Jurkat, Clone E6-1 (cell line): ENCODE measurements at regions not wholly inside any gene's neighbourhood (a gene's known extent, or its start where the extent isn't known, plus 50 kb on each side); places are given as distances from the start of the nearest gene placed in this dataset.
"Not testable (repeated sequence)": the region's sequence is repeated elsewhere in the genome, so short reads cannot be mapped to it uniquely, and the experiment has no call there.

ENCODE experiments used
- DNase-seq: peaks from one replicate; pipeline ENCODE4 v3.0.0-alpha.2; 2011; ENCODE audit warnings: low read depth, low spot score
- H3K4me3 ChIP-seq: 2 replicates; pipeline ENCODE4 v1.5.1; 2011; ENCODE audit warnings: mild to moderate bottlenecking, low read length, control low read depth, moderate library complexity

DNA sequence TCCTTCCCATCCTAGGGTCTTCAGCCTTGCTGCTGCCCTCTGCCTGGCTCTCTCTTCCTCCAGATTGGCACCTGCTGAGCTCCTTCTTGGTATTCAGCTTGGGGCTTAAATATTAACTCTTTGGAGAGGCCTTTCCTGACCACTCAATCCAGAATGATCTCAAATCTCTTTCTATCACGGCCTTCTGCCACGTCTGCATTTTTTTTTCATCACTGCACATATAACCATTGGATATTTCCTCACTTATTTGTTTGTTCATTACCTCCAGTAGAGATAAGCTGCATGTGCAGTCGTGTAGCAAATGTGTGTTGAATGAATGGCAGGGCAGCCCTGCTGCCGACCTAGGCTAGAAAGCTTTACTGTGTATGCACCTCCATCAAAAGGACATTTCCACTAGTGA is 51.6 kb upstream of the MPP7 start:
- DNase-seq, result no peak
- H3K4me3 ChIP-seq, result no peak overlapping the region

DNA sequence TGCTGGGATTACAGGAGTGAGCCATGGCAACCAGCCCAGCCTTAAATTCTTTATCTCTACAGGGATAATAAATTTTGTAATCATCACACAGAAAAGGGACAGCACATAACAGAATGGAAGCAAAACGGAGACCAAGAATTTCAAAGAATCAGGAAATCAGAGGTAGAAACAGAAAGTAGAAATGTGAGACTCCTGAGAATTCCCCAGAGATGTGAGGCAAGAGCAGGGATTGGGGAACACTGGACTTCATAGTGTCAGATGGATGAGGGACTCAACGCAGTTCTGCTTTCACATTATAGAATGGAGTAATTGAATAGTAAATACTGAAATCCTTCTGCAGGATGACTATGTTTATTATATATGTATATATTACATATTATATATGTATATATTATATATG is 52.5 kb upstream of the MPP7 start:
- DNase-seq, result no peak
- no peak overlapping the region for H3K4me3 ChIP-seq

DNA sequence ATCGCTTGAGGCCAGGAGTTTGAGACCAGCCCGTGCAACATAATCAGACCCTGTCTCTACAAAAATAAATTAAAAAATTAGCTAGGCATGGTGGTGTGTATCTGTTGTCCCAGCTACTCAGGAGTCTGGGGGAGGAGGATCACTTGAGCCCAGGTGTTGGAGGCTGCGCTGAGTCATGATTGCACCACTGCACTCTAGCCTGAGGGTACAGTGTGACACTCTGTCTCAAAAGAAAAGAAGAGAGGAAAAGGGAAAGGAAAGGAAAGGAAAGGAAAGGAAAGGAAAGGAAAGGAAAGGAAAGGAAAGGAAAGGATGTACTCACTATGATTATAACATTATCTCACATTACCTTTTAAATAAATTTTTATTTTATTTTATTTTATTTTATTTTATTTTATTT is 56.5 kb upstream of the MPP7 start:
- no peak overlapping the region for H3K4me3 ChIP-seq
- no peak for DNase-seq

DNA sequence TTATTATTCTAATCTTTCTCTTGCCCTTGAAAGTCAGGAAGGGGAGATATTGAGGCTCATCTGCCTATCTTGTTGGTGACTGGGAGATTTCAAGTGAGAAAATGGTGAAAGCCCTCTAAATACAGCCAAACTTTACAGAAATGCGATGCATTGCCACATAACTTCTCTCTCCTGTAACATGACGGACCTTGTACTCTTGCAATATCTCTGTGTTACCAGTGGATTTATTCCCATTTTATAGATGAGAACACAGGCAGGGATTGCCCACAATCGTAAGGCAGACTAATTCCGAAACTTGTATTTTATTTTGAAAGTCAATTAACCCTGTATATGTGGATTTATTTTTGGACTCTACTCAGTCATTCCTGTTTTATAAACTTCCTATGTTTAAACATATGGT is 57.3 kb upstream of the MPP7 start:
- no peak overlapping the region for H3K4me3 ChIP-seq
- no peak for DNase-seq

DNA sequence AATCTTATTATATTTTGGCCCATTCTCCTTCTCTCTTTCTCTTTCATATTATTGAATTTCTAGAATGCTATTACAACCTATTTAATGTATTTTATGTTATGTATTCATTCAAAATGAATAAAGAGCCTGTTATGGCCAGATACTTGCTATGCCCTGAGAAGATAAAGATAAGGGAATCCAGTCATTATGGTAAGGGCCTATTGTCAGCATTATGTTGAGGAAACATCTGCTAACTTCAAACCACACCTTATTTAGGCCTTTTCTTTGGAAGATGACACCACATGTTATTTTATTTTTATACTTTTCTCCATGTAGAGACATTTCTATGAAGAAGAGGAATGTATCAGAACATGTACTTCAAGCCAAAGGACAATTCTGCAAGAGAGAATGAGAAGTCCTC is 60.5 kb upstream of the MPP7 start:
- no peak for DNase-seq
- H3K4me3 ChIP-seq, result no peak overlapping the region

DNA sequence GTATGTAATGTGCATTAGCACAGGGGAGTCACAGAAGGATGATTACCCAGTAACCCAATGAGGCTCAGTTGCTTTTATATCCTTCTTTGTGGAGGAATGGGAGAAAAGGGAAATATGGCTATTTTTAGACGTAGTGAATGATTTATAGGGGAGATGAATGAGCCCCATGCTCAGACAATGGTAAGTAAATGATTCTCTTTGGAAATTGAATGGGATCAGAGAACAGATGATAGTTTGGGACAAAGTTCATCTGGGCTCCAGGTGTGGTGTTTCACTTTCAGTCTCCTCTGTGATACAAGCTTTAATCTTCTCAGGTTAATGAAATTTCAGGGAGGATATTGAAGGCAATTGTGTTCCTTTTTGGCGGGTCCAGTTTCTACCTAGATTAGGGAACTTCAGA is 63.0 kb upstream of the MPP7 start:
- no peak overlapping the region for H3K4me3 ChIP-seq
- DNase-seq, result no peak

DNA sequence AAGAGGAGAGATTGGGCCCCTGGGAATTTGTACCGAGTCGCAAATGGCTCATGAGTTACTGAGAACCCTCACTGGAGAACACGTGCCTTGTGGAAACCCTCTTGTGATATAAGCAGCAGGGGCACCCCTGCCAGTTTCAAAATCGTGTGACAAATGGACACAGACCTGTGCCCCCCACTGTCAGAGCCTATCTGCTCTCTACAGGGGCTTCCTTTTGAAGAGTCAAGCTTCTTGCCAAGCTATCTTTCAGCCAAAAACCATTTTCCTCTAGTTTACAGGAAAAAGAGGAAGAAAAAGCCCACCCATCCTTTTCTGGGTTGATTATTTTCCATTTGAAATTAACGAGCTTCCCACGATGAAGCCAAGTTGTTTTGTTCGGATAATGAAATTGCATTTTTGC is 64.1 kb upstream of the MPP7 start:
- no peak for DNase-seq
- no peak overlapping the region for H3K4me3 ChIP-seq

DNA sequence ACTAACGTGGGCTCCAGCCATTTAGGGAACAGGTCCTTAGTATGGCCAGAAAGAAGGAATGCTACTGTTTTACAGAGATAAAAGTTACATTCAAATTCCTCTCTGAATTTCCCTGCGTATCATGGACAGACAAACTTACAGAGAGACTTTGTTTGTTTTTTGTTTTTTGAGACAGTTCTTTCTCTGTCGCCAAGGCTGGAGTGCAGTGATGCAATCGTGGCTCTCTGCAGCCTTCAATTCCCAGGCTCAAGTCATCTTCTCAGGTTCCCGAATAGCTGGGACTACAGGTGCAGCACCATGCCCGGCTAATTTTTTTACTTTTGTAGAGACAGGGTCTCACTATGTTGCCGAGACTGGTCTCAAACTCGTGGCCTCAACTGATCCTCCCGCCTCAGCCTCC is 64.5 kb upstream of the MPP7 start:
- H3K4me3 ChIP-seq, result no peak overlapping the region
- no peak for DNase-seq

DNA sequence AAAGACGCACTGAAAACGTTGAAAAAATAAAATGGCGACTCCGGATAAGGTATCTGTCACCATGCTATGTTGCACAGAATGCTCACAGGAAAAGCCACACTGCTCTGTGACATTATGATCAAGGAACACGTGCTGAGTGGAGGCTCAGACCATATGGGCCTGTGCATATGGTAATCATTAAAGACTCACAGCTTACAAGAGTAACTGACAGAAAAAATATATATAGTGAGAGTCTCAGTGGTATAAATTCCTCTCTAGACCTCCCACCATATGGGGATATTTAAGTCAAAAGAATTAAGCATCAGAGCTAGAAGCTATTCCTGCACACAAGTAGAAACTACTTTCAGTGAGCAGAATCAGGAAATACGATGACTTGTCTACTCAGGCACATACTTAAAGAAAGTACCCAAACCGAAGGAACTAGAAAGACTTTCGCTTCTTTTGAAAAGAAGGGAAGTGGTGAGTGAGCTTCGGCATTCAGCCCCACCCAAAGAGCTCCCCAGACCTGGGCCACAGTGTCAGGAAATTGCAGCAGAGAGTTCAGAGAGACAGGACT is 65.1 kb upstream of the MPP7 start:
- no peak overlapping the region for H3K4me3 ChIP-seq
- peak; percentile 88 for DNase-seq

DNA sequence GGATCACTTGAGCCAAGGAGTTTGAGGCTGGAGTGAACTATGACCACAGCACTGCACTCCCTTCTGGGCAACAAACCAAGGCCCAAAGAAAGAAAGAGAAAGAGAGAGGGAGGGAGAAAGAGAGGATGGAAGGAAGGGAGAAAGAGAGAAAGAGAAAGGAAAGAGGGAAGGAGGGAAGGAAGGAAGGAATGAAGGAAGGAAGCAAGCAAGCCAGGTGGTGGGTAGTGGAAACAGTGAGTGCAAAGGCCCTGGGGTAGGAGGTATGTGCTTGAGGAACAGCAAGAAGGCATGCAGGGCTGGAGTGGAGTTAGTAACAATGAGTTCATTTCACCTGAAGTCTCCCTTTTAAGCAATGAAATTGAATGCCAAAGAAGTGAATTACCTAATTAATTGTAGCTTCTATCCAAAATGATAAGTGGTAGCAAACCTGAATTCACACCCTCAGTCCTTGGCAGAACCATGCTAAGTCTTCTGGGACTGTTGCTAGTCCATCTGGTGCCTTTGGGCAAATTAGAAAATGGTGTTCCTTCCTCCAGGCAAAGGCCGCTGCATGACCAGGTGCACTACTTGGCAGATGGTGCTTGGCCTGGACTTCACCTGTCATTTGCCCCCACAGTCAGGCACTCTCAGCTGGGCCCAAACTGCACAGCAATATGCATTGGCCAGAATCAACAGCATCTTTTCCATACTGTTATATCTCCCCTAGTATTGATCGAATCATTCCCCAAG is 67.4 kb upstream of the MPP7 start:
- no peak overlapping the region for H3K4me3 ChIP-seq
- DNase-seq, result no peak

DNA sequence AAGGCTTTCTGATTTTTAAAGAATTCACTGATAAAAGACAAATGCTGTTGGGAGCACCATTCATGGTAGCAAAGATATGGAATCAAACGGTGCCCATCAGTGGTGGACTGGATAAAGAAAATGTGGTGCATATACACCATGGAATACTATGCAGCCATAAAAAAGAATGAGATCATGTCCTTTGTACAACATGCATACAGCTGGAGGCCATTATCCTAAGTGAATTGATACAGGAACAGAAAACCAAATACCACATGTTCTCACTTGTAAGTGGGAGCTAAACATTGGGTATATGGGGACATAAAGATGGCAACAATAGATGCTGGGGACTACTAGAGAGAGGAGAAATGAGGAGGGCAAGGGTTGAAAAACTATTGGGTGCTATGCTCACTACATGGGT is 68.8 kb upstream of the MPP7 start:
- DNase-seq, H3K4me3 ChIP-seq: not testable (repeated sequence)

DNA sequence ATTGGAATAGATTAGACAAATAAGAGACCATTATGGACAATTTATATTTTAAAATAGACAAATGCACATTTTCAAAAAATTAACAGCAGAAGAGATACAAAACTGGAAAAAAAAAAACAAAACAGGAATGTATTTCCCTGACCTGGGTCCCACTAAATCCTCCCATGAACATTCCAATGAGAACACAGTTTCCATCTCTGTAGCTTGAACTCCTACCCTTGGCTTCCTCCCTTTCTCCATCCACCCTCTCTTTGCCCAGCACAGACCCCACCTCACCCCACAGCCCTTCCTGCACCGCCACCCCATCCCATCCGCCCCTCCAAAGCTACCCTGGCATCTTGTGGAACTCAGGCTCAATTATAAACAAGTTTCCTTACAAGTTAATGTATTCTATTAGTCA is 71.2 kb upstream of the MPP7 start:
- no peak for DNase-seq
- no peak overlapping the region for H3K4me3 ChIP-seq

DNA sequence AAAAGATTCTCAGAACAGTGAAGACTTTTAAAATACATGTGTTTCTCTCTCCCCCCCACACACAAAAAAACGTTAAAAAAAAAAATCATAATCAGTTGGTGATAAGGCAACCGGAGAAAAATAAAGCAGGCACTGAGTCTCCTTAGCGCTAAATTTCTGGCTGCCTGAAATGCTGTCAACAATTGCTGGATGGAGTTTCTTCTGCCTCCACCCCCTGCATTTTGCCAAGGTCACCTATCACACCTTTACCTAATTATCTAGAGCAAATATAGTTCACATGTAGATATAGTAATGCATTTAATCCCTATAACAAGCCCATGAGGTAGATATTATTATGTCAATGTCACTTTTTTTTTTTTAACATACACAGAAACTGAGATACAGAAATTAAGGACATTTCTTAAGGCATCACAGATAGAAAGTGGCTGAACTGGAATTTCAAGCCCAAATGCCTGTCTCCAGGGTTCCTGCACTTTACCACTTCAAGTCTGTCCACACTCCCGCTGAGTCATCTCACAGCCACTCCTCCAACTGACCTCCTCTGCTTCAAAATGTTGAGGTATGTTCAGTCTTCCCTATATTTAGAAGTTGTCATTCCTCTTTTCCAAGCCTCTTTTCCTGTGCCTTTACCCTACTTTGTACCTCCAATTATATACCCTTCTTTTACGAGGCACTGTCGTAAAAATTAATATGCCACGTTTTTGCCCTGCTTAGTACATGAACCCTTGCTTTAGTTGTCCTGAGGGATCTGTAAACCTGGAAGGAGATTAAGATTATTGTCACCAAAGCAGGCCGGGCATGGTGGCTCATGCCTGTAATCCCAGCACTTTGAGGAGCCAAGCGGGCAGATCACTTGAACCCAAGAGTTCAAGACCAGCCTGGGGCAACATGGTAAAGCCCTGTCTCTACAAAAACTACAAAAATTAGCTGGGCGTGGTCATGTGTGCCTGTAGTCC is 72.8 kb upstream of the MPP7 start:
- H3K4me3 ChIP-seq, result no peak overlapping the region
- DNase-seq, result no peak

DNA sequence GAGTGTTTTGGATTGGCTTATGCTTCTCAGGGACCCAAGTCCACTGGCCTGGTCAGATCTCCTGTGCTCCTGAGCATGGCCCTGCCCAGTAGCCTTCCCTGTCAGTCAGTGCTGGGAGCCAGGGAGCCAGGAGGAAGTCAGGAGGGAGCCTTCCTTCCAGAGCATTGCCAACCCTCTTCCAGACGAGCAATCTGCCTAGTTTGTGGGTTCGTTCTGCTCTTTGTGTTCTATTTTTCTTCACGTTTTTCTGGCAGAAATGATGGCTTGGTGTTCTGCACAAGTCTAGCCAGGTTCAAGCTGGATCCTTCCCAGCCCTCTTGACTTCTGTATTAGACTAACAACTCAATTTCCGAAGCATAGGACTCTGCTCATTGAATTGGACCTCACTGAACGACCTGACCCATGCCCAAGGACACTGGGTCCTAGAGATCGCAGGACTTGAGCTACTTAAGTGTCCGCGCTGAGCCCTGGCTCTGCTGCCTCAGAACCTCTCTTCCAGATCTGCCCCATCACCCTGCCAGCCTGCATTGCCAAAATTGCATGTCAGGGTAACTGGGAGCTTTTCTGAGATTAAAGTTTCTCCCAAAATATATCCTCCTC is 76.2 kb upstream of the MPP7 start:
- no peak for DNase-seq
- H3K4me3 ChIP-seq, result no peak overlapping the region

DNA sequence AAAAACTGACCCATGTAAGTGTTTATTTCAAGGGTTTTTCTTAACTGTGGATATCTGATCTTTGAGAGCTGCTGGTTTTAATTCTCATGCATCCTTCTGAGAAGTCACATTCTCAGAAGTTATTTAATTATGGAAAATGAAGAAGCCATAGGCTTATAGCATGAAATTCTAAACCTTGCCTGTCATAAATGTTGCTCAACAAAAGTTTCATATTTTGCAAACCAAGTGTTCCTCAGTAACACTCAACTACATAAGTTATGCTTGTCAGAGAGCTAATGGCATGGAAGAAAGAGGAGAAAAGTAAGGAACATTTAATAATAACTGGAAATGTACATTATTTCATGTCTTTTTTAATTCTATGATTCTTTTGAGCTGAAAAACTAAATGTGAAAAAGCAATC is 78.6 kb upstream of the MPP7 start:
- no peak for DNase-seq
- H3K4me3 ChIP-seq, result no peak overlapping the region

DNA sequence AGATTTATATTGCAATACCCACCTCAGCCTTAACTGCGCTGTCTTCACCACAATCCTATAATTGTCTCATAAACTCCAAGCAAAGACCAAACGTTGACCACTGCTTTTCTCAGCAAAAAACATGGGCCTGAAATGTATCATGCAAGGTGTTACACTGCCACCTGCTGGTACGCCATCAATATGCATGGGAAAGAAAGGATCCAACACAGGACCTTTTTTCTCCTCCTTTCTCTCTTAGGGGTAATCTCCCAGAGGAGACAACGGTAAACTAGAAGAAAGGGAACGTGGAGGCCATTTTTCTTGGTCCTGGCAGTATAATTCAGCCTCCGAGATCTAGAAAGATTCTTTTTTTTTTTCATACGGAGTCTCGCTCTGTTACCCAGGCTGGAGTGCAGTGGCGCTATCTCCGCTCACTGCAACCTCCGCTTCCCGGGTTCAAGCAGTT is 79.1 kb upstream of the MPP7 start:
- DNase-seq, result peak; percentile 66
- no peak overlapping the region for H3K4me3 ChIP-seq

DNA sequence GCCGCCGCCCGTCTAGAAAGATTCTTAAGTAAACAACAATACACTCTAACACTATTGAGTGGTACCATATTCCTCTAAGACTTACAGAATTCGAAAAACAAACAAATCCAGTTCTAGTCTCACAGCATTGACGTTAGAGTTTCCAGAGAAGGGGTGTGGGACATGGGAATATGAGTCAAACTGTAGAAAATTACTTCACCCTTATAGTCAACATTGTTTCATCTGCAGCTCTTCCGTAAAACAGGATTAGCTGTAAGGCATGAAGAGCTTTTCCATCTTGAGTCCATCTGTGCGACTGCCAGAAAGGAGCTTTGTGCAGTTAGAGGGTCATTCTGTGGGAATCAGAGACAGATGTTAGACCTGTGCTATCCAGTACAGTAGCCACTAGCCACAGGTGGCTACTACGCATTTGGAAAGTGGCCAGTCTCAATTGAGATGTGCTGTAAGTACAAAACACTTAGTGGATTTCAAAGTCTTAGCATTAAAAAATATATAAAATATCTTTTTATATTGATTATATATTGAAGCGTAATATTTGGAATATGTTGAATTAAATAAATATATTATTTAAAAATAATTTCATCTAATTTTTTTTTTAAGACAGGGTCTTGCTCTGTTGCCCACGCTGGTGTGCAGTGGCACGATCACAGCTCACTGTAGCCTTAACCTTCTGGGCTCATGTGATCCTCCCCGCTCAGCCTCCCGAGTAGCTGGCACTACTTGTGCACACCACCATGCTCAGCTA is 79.8 kb upstream of the MPP7 start:
- DNase-seq, result no peak
- H3K4me3 ChIP-seq, result no peak overlapping the region

DNA sequence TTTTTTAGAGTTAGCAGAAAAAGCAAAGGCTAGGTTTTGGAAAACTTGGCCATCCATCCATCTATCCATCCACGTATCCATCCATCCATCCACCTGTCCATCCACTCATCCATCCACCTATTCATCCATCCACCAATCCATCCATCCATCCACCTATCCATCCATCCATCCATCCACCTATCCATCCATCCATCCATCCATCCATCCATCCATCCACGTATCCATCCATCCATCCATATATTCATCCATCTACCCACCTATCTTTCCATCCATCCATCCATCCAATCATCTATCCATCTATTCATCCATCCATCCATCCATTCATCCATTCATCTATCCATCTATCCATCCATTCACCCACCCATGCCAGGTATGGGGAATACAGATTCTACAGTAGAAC is 81.7 kb upstream of the MPP7 start:
- no peak overlapping the region for H3K4me3 ChIP-seq

More for the DNA sequence above, 81.7 kb upstream of the MPP7 start:
- DNase-seq, result no peak
